ENCODE measurements at regions not wholly inside any gene's neighbourhood (a gene's known extent, or its start where the extent isn't known, plus 50 kb on each side); places are given as distances from the start of the nearest gene placed in this dataset.

DNA sequence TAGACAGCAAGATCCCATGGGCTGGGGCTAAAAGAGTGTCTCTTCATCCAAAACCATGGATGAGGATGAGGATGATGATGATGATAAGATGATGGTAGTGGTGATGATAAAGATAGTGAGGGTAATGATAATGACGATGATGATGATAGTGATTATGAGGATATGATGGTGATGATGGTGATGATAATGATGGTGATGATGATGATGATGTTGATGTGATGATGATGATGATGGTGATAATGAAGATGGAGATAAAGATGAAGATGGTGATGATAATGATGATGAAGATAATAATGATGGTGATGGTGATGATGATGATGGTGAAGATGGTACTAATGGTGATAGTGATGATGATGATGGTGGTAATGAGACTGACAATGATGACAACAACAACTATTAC is 299.5 kb downstream of the NPIPA8 start:
- Histone ChIP-seq H3K27ac (no peak overlapping the region), H3K27me3 (no peaks in the 10 kb centered on the region), H3K9me3 (no peaks in the 10 kb centered on the region), H3K36me3 (no peaks in the 10 kb centered on the region), H3K4me1 (peaks cover 0 to 10% (median 7%) of the 10 kb centered on the region in 4 donors), H3K4me3 (no peak overlapping the region)
- 92 to 100% methylated on average over 1 of the region's 1 CpG for WGBS, 2 donors (ENCODE audit: low coverage in 1 of 2)
- in situ Hi-C loops (cut with MboI; ENCODE audit: low pct_ligation_motif_present in 1 of 4, low pct_unique_long_range_greater_than_20kb in 1 of 4, low sequenced_read_pairs in 3 of 4): no loop called here
- no peak for TF ChIP-seq EP300 (IDR thresholded peaks at IDR 0.05; ENCODE audit: low read depth)
- no peak for TF ChIP-seq POLR2AphosphoS5 (IDR thresholded peaks at IDR 0.05)
- TF ChIP-seq POLR2A (IDR thresholded peaks at IDR 0.05): no peak
- TF ChIP-seq, protein P1, sequence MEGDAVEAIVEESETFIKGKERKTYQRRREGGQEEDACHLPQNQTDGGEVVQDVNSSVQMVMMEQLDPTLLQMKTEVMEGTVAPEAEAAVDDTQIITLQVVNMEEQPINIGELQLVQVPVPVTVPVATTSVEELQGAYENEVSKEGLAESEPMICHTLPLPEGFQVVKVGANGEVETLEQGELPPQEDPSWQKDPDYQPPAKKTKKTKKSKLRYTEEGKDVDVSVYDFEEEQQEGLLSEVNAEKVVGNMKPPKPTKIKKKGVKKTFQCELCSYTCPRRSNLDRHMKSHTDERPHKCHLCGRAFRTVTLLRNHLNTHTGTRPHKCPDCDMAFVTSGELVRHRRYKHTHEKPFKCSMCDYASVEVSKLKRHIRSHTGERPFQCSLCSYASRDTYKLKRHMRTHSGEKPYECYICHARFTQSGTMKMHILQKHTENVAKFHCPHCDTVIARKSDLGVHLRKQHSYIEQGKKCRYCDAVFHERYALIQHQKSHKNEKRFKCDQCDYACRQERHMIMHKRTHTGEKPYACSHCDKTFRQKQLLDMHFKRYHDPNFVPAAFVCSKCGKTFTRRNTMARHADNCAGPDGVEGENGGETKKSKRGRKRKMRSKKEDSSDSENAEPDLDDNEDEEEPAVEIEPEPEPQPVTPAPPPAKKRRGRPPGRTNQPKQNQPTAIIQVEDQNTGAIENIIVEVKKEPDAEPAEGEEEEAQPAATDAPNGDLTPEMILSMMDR (IDR thresholded peaks at IDR 0.05): no peak
- intact Hi-C loops (cut with DNase I; ENCODE audit: low total_unique reads): no loop called here
- no peak for DNase-seq

DNA sequence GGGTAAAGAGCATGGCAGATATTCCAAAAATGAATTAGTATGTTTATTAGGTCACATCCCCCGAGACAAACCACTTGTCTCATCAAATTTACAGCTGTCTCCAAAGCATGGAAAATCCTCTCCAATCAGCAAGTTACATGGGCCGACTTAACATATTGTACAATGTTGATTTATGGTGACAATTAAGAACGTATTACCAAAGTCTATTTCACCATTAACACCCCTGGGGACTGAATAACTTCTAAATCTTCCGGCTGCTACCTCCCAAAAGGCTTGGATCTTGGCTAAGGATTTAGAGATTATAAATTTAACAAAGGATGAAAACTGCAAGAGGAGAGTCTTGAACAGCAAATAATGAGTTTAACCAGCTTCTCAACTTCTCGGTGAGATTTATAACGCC is 311.9 kb downstream of the NPIPA8 start:
- no peak overlapping the region for H3K27ac ChIP-seq
- intact Hi-C loops (cut with DNase I; ENCODE audit: low total_unique reads) (no loop called here), in situ Hi-C loops (cut with MboI; ENCODE audit: low pct_ligation_motif_present in 1 of 4, low pct_unique_long_range_greater_than_20kb in 1 of 4, low sequenced_read_pairs in 3 of 4) (no loop called here)
- H3K4me1 ChIP-seq: no peaks in the 10 kb centered on the region
- H3K9me3 ChIP-seq: no peaks in the 10 kb centered on the region
- H3K27me3 ChIP-seq: no peaks in the 10 kb centered on the region
- no peak overlapping the region for H3K4me3 ChIP-seq
- TF ChIP-seq, protein P1 (IDR thresholded peaks at IDR 0.05): no peak
- no peak for TF ChIP-seq POLR2AphosphoS5 (IDR thresholded peaks at IDR 0.05)
- no peak for TF ChIP-seq EP300 (IDR thresholded peaks at IDR 0.05; ENCODE audit: low read depth)
- no peak for TF ChIP-seq POLR2A (IDR thresholded peaks at IDR 0.05)
- 40% methylated on average over 4 to 6 of the region's 6 CpGs for WGBS, 2 donors (ENCODE audit: low coverage in 1 of 2)
- no peaks in the 10 kb centered on the region for H3K36me3 ChIP-seq
- no peak for DNase-seq

DNA sequence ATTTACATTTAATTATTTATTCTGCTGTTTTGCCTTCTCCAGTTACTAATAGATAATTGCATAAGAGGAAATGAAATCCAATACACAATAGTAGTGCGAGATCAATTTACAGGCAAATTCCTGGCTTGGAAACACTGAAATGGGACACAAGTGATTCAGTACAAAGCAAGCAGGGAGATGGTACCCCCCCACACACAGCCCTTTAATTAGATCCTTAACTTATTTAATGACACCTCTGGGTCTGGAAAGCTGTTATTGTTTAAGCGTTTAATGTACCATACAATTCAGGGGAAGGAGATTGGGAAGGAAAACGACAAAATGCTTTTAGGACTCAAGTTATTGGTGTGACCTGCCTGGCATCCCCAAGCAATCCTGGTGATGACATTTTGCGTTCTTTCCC is 318.2 kb downstream of the NPIPA8 start:
- intact Hi-C loops (cut with DNase I; ENCODE audit: low total_unique reads): no loop called here
- H3K27ac ChIP-seq: no peak overlapping the region
- TF ChIP-seq, protein P1 (IDR thresholded peaks at IDR 0.05): no peak
- H3K4me1 ChIP-seq: no peaks in the 10 kb centered on the region
- in situ Hi-C loops (cut with MboI; ENCODE audit: low pct_ligation_motif_present in 1 of 4, low pct_unique_long_range_greater_than_20kb in 1 of 4, low sequenced_read_pairs in 3 of 4): no loop called here
- no peaks in the 10 kb centered on the region for H3K27me3 ChIP-seq
- H3K4me3 ChIP-seq: no peak overlapping the region
- 53 to 67% methylated on average over 4 of the region's 4 CpGs for WGBS, 2 donors (ENCODE audit: low coverage in 1 of 2)
- no peaks in the 10 kb centered on the region for H3K36me3 ChIP-seq
- DNase-seq: no peak
- H3K9me3 ChIP-seq: no peaks in the 10 kb centered on the region

DNA sequence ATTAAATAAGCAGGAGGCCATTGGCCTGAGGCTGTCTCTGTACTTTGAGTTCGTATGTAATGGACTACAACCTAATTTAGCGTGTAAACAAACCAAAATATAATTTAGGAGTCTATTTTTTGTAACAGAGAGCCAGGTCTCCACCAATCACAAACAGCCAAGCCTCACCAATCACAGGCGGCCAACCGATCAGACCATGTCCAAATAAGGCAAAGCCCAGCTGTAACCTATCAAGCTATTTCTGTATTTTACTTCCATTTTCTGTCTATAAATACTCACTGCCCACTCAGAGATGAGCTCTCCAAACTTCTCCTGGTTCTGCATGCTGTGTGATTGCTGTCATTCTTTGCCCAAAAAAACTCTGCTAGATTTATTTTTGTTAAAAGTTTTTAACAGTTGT is 322.7 kb downstream of the NPIPA8 start:
- TF ChIP-seq POLR2AphosphoS5 (IDR thresholded peaks at IDR 0.05) (no peak), POLR2A (IDR thresholded peaks at IDR 0.05) (no peak), EP300 (IDR thresholded peaks at IDR 0.05; ENCODE audit: low read depth) (no peak)
- TF ChIP-seq, protein P1 (IDR thresholded peaks at IDR 0.05): no peak
- Histone ChIP-seq H3K27me3 (no peaks in the 10 kb centered on the region), H3K9me3 (no peaks in the 10 kb centered on the region), H3K27ac (no peak overlapping the region), H3K36me3 (no peaks in the 10 kb centered on the region), H3K4me3 (no peak overlapping the region), H3K4me1 (no peaks in the 10 kb centered on the region)
- no peak for DNase-seq
- intact Hi-C loops (cut with DNase I; ENCODE audit: low total_unique reads): no loop called here
- WGBS, 2 donors (ENCODE audit: low coverage in 1 of 2): 70 to 71% methylated on average over 4 of the region's 4 CpGs
- in situ Hi-C loops (cut with MboI; ENCODE audit: low pct_ligation_motif_present in 1 of 4, low pct_unique_long_range_greater_than_20kb in 1 of 4, low sequenced_read_pairs in 3 of 4): no loop called here
